CD4-positive, CD25-positive, alpha-beta regulatory T cell (primary cell): ENCODE measurements at regions not wholly inside any gene's neighbourhood (a gene's known extent, or its start where the extent isn't known, plus 50 kb on each side); places are given as distances from the start of the nearest gene placed in this dataset.

Experiments
- ATAC-seq, 2 donors: fragments of 150-1000 bp; cut with Tn5 transposase; one replicate each; pipeline ENCODE4 v1.10.0; 2021; ENCODE audit warnings: low read depth in 2 of 2, moderate number of reproducible peaks in 2 of 2, moderate library complexity in 1 of 2
- DNase-seq, 3 donors: peaks; one replicate each; pipeline versions ENCODE4 v3.0.0 to v3.0.0-alpha.2; 2012 to 2022; ENCODE audit warnings: mixed read lengths in 1 of 3
- H3K27ac ChIP-seq: one replicate; pipeline ENCODE4 v1.7.0; 2013; ENCODE audit warnings: mild to moderate bottlenecking, low read length; ENCODE audit not compliant: insufficient read depth, poor library complexity, severe bottlenecking
- H3K27me3 ChIP-seq: one replicate; pipeline ENCODE4 v1.7.0; 2013; ENCODE audit warnings: low read length; ENCODE audit not compliant: control insufficient read depth, insufficient read depth
- H3K36me3 ChIP-seq: one replicate; pipeline ENCODE4 v1.7.0; 2013; ENCODE audit warnings: mild to moderate bottlenecking, low read length, moderate library complexity; ENCODE audit not compliant: control insufficient read depth, insufficient read depth
- H3K4me1 ChIP-seq: 2 replicates; pipeline ENCODE4 v1.7.0; 2013; ENCODE audit warnings: mild to moderate bottlenecking, low read length; ENCODE audit not compliant: insufficient read depth, control insufficient read depth, poor library complexity, severe bottlenecking
- H3K4me3 ChIP-seq: one replicate; pipeline ENCODE4 v1.7.0; 2013; ENCODE audit warnings: low read depth, mild to moderate bottlenecking, low read length, moderate library complexity
- H3K9me3 ChIP-seq, 2 experiments: 1 replicate in 1 of 2; 2 replicates in 1 of 2; pipeline ENCODE4 v1.7.0; 2013; ENCODE audit warnings: low read length in 2 of 2, mild to moderate bottlenecking in 1 of 2, moderate library complexity in 1 of 2; ENCODE audit not compliant: control insufficient read depth in 2 of 2
- H3K27ac Mint-ChIP-seq, 3 donors: one replicate each; pipeline ENCODE4 v1.8.0; 2020 to 2022; ENCODE audit warnings: mild to moderate bottlenecking in 3 of 3, mixed read lengths in 3 of 3, moderate library complexity in 2 of 3
- H3K27me3 Mint-ChIP-seq: one replicate; pipeline ENCODE4 v1.8.0; 2022; ENCODE audit warnings: mild to moderate bottlenecking, mixed read lengths
- H3K36me3 Mint-ChIP-seq: one replicate; pipeline ENCODE4 v1.8.0; 2020; ENCODE audit warnings: mixed read lengths
- H3K4me1 Mint-ChIP-seq, 4 donors: one replicate each; pipeline ENCODE4 v1.8.0; 2020 to 2022; ENCODE audit warnings: mixed read lengths in 4 of 4, mild to moderate bottlenecking in 1 of 4
- H3K4me3 Mint-ChIP-seq, 4 donors: one replicate each; pipeline ENCODE4 v1.8.0; 2020 to 2022; ENCODE audit warnings: mild to moderate bottlenecking in 4 of 4, mixed read lengths in 4 of 4, moderate library complexity in 3 of 4
- H3K9me3 Mint-ChIP-seq, 7 donors: one replicate each; pipeline ENCODE4 v1.8.0; 2020 to 2022; ENCODE audit warnings: mixed read lengths in 7 of 7, mild to moderate bottlenecking in 3 of 7, moderate library complexity in 2 of 7

DNA sequence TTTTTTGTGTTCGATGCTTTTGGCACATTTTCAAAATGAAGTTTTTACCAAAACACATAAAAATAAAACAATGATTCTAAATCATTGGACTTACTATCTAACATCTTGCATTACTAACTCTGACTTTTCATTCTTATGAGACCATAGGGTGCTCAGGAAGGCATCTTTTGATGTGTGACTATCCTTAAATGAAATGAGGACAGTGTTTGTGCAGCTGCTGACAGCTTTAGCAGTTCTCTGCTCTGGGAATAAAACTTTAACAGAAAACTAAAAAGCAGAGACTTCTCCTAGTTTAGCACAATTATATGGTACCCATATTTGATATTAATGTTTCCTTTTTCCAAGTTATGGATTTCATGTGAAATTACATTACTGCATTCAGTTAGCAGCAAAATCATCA lies 471.6 kb downstream of the ARL4A start:
- Histone ChIP-seq H3K27ac (no peak overlapping the region), H3K27me3 (no peaks in the 10 kb centered on the region), H3K9me3 (no peaks in the 10 kb centered on the region), H3K4me3 (no peak overlapping the region), H3K36me3 (no peaks in the 10 kb centered on the region), H3K4me1 (no peaks in the 10 kb centered on the region)
- Mint-ChIP-seq H3K27me3 (no peaks in the 10 kb centered on the region), H3K27ac (no peak overlapping the region), H3K4me1 (no peaks in the 10 kb centered on the region), H3K4me3 (no peak overlapping the region), H3K9me3 (no peaks in the 10 kb centered on the region), H3K36me3 (no peaks in the 10 kb centered on the region)
- DNase-seq: no peak
- ATAC-seq: no peak

GRCh38 chr7:13159467-13160184 lies 472.2 kb downstream of the ARL4A start:
- H3K27ac ChIP-seq: no peak overlapping the region
- H3K4me3 ChIP-seq: no peak overlapping the region
- DNase-seq (no peak), ATAC-seq (no peak)
- Mint-ChIP-seq H3K9me3 (no peaks in the 10 kb centered on the region), H3K27me3 (no peaks in the 10 kb centered on the region), H3K27ac (no peak overlapping the region), H3K36me3 (no peaks in the 10 kb centered on the region), H3K4me1 (no peaks in the 10 kb centered on the region), H3K4me3 (no peak overlapping the region)
- no peaks in the 10 kb centered on the region for H3K36me3 ChIP-seq
- no peaks in the 10 kb centered on the region for H3K9me3 ChIP-seq
- H3K27me3 ChIP-seq: no peaks in the 10 kb centered on the region
- no peaks in the 10 kb centered on the region for H3K4me1 ChIP-seq

DNA sequence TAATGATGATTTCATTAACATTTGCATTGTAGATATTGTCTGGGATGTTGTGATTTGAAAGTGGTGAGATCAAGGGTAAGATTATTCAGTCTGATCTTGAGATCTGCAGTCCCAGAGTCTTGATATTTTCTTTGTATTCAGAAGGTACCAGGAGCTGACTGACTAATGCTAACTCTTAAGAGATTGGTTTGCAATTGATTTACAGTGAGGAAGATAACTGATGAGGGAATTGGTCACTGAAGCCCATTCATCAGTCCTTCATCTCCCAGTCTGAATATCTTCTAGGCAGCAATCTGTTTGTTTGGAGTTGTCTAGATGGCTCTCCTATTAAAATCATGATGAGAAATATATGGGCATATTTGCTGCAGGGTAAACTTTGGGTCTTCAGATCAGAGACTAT lies 473.7 kb downstream of the ARL4A start:
- peaks cover 1% of the 10 kb centered on the region for H3K27me3 ChIP-seq
- no peak for DNase-seq
- H3K36me3 ChIP-seq: no peaks in the 10 kb centered on the region
- H3K4me3 ChIP-seq: no peak overlapping the region
- Mint-ChIP-seq H3K9me3 (no peaks in the 10 kb centered on the region), H3K27me3 (no peaks in the 10 kb centered on the region), H3K27ac (no peak overlapping the region), H3K4me3 (no peak overlapping the region), H3K4me1 (no peaks in the 10 kb centered on the region), H3K36me3 (no peaks in the 10 kb centered on the region)
- no peak overlapping the region for H3K27ac ChIP-seq
- no peak for ATAC-seq
- no peaks in the 10 kb centered on the region for H3K9me3 ChIP-seq
- no peaks in the 10 kb centered on the region for H3K4me1 ChIP-seq

- Histone ChIP-seq H3K4me3 (no peak overlapping the region), H3K4me1 (no peaks in the 10 kb centered on the region), H3K36me3 (no peaks in the 10 kb centered on the region), H3K27ac (no peak overlapping the region), H3K27me3 (peaks cover 1% of the 10 kb centered on the region), H3K9me3 (no peaks in the 10 kb centered on the region)
- Mint-ChIP-seq H3K9me3 (no peaks in the 10 kb centered on the region), H3K36me3 (no peaks in the 10 kb centered on the region), H3K4me1 (peaks cover 0 to 2% (median 0%) of the 10 kb centered on the region in 4 donors), H3K27me3 (no peaks in the 10 kb centered on the region), H3K27ac (no peak overlapping the region), H3K4me3 (no peak overlapping the region)
- DNase-seq (no peak), ATAC-seq (no peak)
These were observed 478.4 kb downstream of the ARL4A start for GRCh38 chr7:13165854-13166253.

- no peaks in the 10 kb centered on the region for H3K4me1 ChIP-seq
- no peak for ATAC-seq
- H3K4me3 Mint-ChIP-seq: no peak overlapping the region
- H3K27me3 Mint-ChIP-seq: no peaks in the 10 kb centered on the region
- H3K36me3 Mint-ChIP-seq: no peaks in the 10 kb centered on the region
- no peak overlapping the region for H3K4me3 ChIP-seq
- no peak overlapping the region for H3K27ac ChIP-seq
- no peaks in the 10 kb centered on the region for H3K36me3 ChIP-seq
- DNase-seq: no peak
- no peak overlapping the region for H3K27ac Mint-ChIP-seq
- H3K27me3 ChIP-seq: peaks cover 1% of the 10 kb centered on the region
- H3K9me3 ChIP-seq: no peaks in the 10 kb centered on the region
- peaks cover 0 to 2% (median 0%) of the 10 kb centered on the region in 4 donors for H3K4me1 Mint-ChIP-seq
- no peaks in the 10 kb centered on the region for H3K9me3 Mint-ChIP-seq
These were observed 479.4 kb downstream of the ARL4A start for GRCh38 chr7:13166801-13167200.

GRCh38 chr7:13169356-13169755 lies 481.9 kb downstream of the ARL4A start:
- Histone ChIP-seq H3K4me3 (no peak overlapping the region), H3K27me3 (peaks cover 1% of the 10 kb centered on the region), H3K27ac (no peak overlapping the region), H3K36me3 (no peaks in the 10 kb centered on the region), H3K4me1 (no peaks in the 10 kb centered on the region), H3K9me3 (no peaks in the 10 kb centered on the region)
- Mint-ChIP-seq H3K4me3 (no peak overlapping the region), H3K36me3 (no peaks in the 10 kb centered on the region), H3K9me3 (no peaks in the 10 kb centered on the region), H3K4me1 (peaks cover 0 to 2% (median 0%) of the 10 kb centered on the region in 4 donors), H3K27me3 (no peaks in the 10 kb centered on the region), H3K27ac (no peak overlapping the region)
- no peak for DNase-seq
- ATAC-seq: no peak

DNA sequence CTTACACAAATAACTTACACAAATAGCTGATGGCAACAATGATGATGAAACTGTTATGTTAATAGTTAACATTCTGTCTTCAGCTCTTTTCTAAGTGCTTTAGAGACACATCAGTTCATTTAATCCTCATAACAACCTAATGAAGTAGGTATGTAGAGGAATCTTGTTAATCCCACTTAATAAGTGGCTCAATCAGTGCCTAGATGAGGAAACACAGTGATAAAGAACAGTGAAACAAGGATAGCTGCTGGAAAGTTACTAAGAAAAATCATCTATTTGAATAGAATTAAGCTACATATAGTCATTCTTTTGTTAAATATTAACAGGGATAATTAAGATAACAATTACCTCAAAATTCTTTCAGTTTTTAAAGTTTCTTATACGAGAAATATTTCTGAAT lies 487.6 kb downstream of the ARL4A start:
- Histone ChIP-seq H3K27ac (no peak overlapping the region), H3K4me1 (no peaks in the 10 kb centered on the region), H3K36me3 (no peaks in the 10 kb centered on the region), H3K27me3 (no peaks in the 10 kb centered on the region), H3K4me3 (no peak overlapping the region), H3K9me3 (no peaks in the 10 kb centered on the region)
- H3K9me3 Mint-ChIP-seq: no peaks in the 10 kb centered on the region
- no peak overlapping the region for H3K27ac Mint-ChIP-seq
- H3K36me3 Mint-ChIP-seq: no peaks in the 10 kb centered on the region
- H3K4me3 Mint-ChIP-seq: no peak overlapping the region
- no peaks in the 10 kb centered on the region for H3K27me3 Mint-ChIP-seq
- DNase-seq: no peak
- ATAC-seq: no peak
- no peaks in the 10 kb centered on the region for H3K4me1 Mint-ChIP-seq

- H3K36me3 ChIP-seq: no peaks in the 10 kb centered on the region
- H3K36me3 Mint-ChIP-seq: no peaks in the 10 kb centered on the region
- no peak for DNase-seq
- no peak overlapping the region for H3K4me3 ChIP-seq
- H3K4me1 Mint-ChIP-seq: no peaks in the 10 kb centered on the region
- no peaks in the 10 kb centered on the region for H3K9me3 ChIP-seq
- H3K27me3 Mint-ChIP-seq: no peaks in the 10 kb centered on the region
- no peaks in the 10 kb centered on the region for H3K4me1 ChIP-seq
- no peak for ATAC-seq
- no peaks in the 10 kb centered on the region for H3K27me3 ChIP-seq
- H3K27ac ChIP-seq: no peak overlapping the region
- no peak overlapping the region for H3K27ac Mint-ChIP-seq
- H3K9me3 Mint-ChIP-seq: no peaks in the 10 kb centered on the region
- H3K4me3 Mint-ChIP-seq: no peak overlapping the region
These were observed 491.7 kb downstream of the ARL4A start for GRCh38 chr7:13179011-13179582.
